Amygdala (tissue), 56 donors: ENCODE measurements at regions not wholly inside any gene's neighbourhood (a gene's known extent, or its start where the extent isn't known, plus 50 kb on each side); places are given as distances from the start of the nearest gene placed in this dataset.
"Not testable (repeated sequence)": the region's sequence is repeated elsewhere in the genome, so short reads cannot be mapped to it uniquely, and the experiment has no call there.

Experiments used
- DNase-seq, 56 donors: peaks; one replicate each; lab custom pipeline; 2025; lab: John Stamatoyannopoulos, UW

- DNase-seq = no peak
Measured at GRCh38 chr1:189786761-189787160, 690.9 kb downstream of the BRINP3 start.

GRCh38 chr1:189787201-189787600 is 690.5 kb downstream of the BRINP3 start:
- peak in 5 of 56 donors; percentile 3 to 33 (median 18) for DNase-seq

- no peak for DNase-seq
Measured at GRCh38 chr1:189790335-189790734, 687.3 kb downstream of the BRINP3 start.

GRCh38 chr1:189803364-189803763 is 674.3 kb downstream of the BRINP3 start:
- DNase-seq = no peak

GRCh38 chr1:189804352-189804751 is 673.3 kb downstream of the BRINP3 start:
- DNase-seq = no peak

GRCh38 chr1:189805735-189806134 is 671.9 kb downstream of the BRINP3 start:
- no peak for DNase-seq

GRCh38 chr1:189810639-189811038 is 667.0 kb downstream of the BRINP3 start:
- not testable (repeated sequence) for DNase-seq

- DNase-seq = no peak
Measured at GRCh38 chr1:189811960-189812359, 665.7 kb downstream of the BRINP3 start.

- no peak for DNase-seq
Measured at GRCh38 chr1:189816558-189816957, 661.1 kb downstream of the BRINP3 start.

GRCh38 chr1:189819751-189820150 is 657.9 kb downstream of the BRINP3 start:
- no peak for DNase-seq

- no peak for DNase-seq
Measured at GRCh38 chr1:189821833-189822232, 655.8 kb downstream of the BRINP3 start.

GRCh38 chr1:189834813-189835212 is 642.9 kb downstream of the BRINP3 start:
- no peak for DNase-seq

GRCh38 chr1:189847613-189848012 is 630.1 kb downstream of the BRINP3 start:
- DNase-seq = no peak

- no peak for DNase-seq
Measured at GRCh38 chr1:189851806-189852367, 625.8 kb downstream of the BRINP3 start.

- DNase-seq = peak in 2 of 56 donors; percentile 0
Measured at GRCh38 chr1:189859385-189859977, 618.2 kb downstream of the BRINP3 start.

- DNase-seq = no peak
Measured at GRCh38 chr1:189866606-189867005, 611.1 kb downstream of the BRINP3 start.

- DNase-seq = no peak
Measured at GRCh38 chr1:189868021-189868420, 609.6 kb downstream of the BRINP3 start.

- DNase-seq = no peak
Measured at GRCh38 chr1:189874715-189875435, 602.8 kb downstream of the BRINP3 start.

- DNase-seq = no peak
Measured at GRCh38 chr1:189880135-189880534, 597.5 kb downstream of the BRINP3 start.

- DNase-seq = no peak
Measured at GRCh38 chr1:189899686-189900425, 577.8 kb downstream of the BRINP3 start.

- no peak for DNase-seq
Measured at GRCh38 chr1:189904509-189904908, 573.2 kb downstream of the BRINP3 start.
